Sigmoid colon (tissue), 4 donors: ENCODE measurements at regions not wholly inside any gene's neighbourhood (a gene's known extent, or its start where the extent isn't known, plus 50 kb on each side); places are given as distances from the start of the nearest gene placed in this dataset.

Experiments used
- CTCF ChIP-seq, 4 experiments: fragments of 450-650 bp in 3 of 4; fragments of 200-600 bp in 1 of 4; IDR thresholded peaks; one replicate each; pipeline ENCODE4 v1.5.1; 2016 to 2019; ENCODE audit warnings: antibody characterized with exemption in 4 of 4, mild to moderate bottlenecking in 3 of 4, moderate library complexity in 2 of 4
- EP300 ChIP-seq, 4 donors: sonication (generic); formaldehyde crosslinking; IDR thresholded peaks; one replicate each; pipeline ENCODE4 v1.6.1; 2017; ENCODE audit warnings: antibody characterized with exemption in 4 of 4
- POLR2A ChIP-seq, 2 donors: fragments of 450-650 bp; IDR thresholded peaks; one replicate each; pipeline ENCODE4 v1.6.1; 2016; ENCODE audit warnings: antibody characterized with exemption in 2 of 2, mild to moderate bottlenecking in 2 of 2, moderate library complexity in 2 of 2

DNA sequence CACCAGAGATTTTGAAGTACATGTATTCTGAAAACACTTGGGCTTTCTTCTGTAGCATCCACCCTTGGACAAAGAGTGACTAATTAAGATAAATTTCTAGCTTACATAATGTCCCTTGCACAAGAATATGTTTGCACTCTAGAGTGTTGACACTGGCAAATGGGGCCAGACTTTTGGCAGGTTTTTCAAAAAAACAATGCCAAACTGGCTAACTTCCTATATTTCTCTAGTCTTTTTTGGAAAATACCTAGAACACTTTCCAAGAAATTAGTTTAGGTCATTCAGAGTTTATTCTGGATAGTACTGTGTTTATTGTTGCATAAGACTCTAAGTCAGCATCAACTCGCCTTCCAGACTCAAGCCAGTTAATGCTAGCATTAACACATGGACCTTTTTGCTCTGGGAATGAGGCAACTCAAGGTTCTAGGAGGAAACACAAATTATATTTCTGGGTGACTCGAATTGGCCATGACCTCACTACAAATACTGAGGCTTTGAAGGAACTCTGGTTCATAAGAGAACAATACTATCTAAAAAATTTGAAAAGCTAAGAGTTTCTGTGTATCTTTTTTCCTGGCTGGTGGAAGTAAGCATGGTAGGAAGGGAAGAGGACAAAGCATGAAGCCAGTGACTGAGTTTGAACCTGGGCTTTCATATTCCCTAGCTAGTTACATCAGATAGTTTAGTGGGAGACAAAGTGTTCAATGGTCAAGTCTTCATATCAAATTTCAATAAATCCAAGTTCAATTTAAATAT lies 101.6 kb downstream of the NREP start:
- TF ChIP-seq EP300 (IDR thresholded peaks at IDR 0.05) (no peak), CTCF (IDR thresholded peaks at IDR 0.05) (no peak), POLR2A (IDR thresholded peaks at IDR 0.05) (no peak)
